OCI-LY7 (cell line): ENCODE measurements at regions not wholly inside any gene's neighbourhood (a gene's known extent, or its start where the extent isn't known, plus 50 kb on each side); places are given as distances from the start of the nearest gene placed in this dataset.

Source experiments
- BruUV-seq: library from RNA; stranded (reverse); fragments of 400-500 nt; replicated peaks from 2 replicates; lab custom pipeline; 2021; lab: Mats Ljungman, UMichigan
- CTCF ChIA-PET: fragments of 300-600 bp; sonication (Branson Sonifier 250); formaldehyde crosslinking; loops from one replicate; lab custom pipeline; 2022; ENCODE audit warnings: antibody characterized with exemption; ENCODE audit not compliant: unreplicated experiment; lab: Charles Lee
- POLR2A ChIA-PET: fragments of 300-600 bp; sonication (Branson Sonifier 250); formaldehyde crosslinking; loops from one replicate; lab custom pipeline; 2022; ENCODE audit warnings: antibody characterized with exemption; lab: Charles Lee
- DNase-seq: peaks from one replicate; pipeline ENCODE4 v3.0.0-alpha.2; 2015; ENCODE audit warnings: low spot score
- H2AFZ ChIP-seq: fragments of 200-600 bp; sonication (generic), shearing (Covaris generic); 2 replicates; pipeline ENCODE4 v1.6.1; 2014; ENCODE audit warnings: mild to moderate bottlenecking, antibody characterized with exemption, low read length, moderate library complexity
- H3K27ac ChIP-seq: fragments of 200-600 bp; sonication (generic); 2 replicates; pipeline ENCODE4 v1.5.1; 2014; ENCODE audit warnings: mixed run types, low read depth, mild to moderate bottlenecking, moderate library complexity, low read length, inconsistent platforms; ENCODE audit not compliant: poor library complexity, severe bottlenecking
- H3K36me3 ChIP-seq: fragments of 200-600 bp; sonication (generic); 2 replicates; pipeline ENCODE4 v1.6.1; 2014; ENCODE audit warnings: mild to moderate bottlenecking, antibody characterized with exemption, low read length, moderate library complexity, mixed read lengths; ENCODE audit not compliant: insufficient read depth
- H3K4me1 ChIP-seq: fragments of 200-600 bp; sonication (generic); 2 replicates; pipeline ENCODE4 v1.5.1; 2014; ENCODE audit warnings: mild to moderate bottlenecking, low read length; ENCODE audit not compliant: insufficient read depth, poor library complexity, severe bottlenecking
- H3K4me2 ChIP-seq: fragments of 200-600 bp; sonication (generic); 2 replicates; pipeline ENCODE4 v1.6.1; 2014; ENCODE audit warnings: mild to moderate bottlenecking, low read length
- H3K4me3 ChIP-seq: fragments of 200-600 bp; sonication (generic); 2 replicates; pipeline ENCODE4 v1.5.1; 2014; ENCODE audit warnings: mild to moderate bottlenecking, low read depth, low read length; ENCODE audit not compliant: poor library complexity, severe bottlenecking
- H3K79me2 ChIP-seq: fragments of 200-600 bp; sonication (generic); 2 replicates; pipeline ENCODE4 v1.6.1; 2016; ENCODE audit warnings: low read depth, mild to moderate bottlenecking, low read length, moderate library complexity, mixed read lengths; ENCODE audit not compliant: insufficient read depth
- H3K9me2 ChIP-seq: fragments of 200-600 bp; sonication (generic); 2 replicates; pipeline ENCODE4 v1.6.1; 2016; ENCODE audit warnings: mild to moderate bottlenecking, low read length, mixed read lengths; ENCODE audit not compliant: insufficient read depth
- H3K9me3 ChIP-seq: fragments of 200-600 bp; sonication (generic); 2 replicates; pipeline ENCODE4 v1.6.1; 2014; ENCODE audit warnings: mild to moderate bottlenecking, mixed run types, low read length, mixed read lengths
- H4K20me1 ChIP-seq: fragments of 200-600 bp; sonication (generic); 2 replicates; pipeline ENCODE4 v1.6.1; 2014; ENCODE audit warnings: mild to moderate bottlenecking, antibody characterized with exemption, low read length, moderate library complexity, mixed read lengths; ENCODE audit not compliant: insufficient read depth
- CTCF ChIP-seq: fragments of 200-600 bp; sonication (generic); conservative IDR thresholded peaks from 2 replicates; pipeline ENCODE4 v1.5.1; 2014; ENCODE audit warnings: mild to moderate bottlenecking, antibody characterized with exemption, low read length, moderate library complexity, mixed read lengths
- EZH2phosphoT487 ChIP-seq: fragments of 200-600 bp; sonication (generic); IDR thresholded peaks from 2 replicates; pipeline ENCODE4 v1.6.1; 2018; ENCODE audit warnings: low read depth, borderline replicate concordance, mild to moderate bottlenecking, mixed run types, antibody characterized with exemption, low read length, moderate library complexity, mixed read lengths
- intact Hi-C: fragments of 100-400 bp; cut with micrococcal nuclease; formaldehyde crosslinking; loops from one replicate; pipeline ENCODE4 v1.10.0; 2022; ENCODE audit not compliant: unreplicated experiment

- intact Hi-C loops = no loop called here
- no peak overlapping the region for H3K4me3 ChIP-seq
- ChIA-PET CTCF (no interaction called here), POLR2A (no interaction called here)
- H3K36me3 ChIP-seq = no peaks in the 10 kb centered on the region
- no peak overlapping the region for H3K27ac ChIP-seq
- H3K9me2 ChIP-seq = no peaks in the 10 kb centered on the region
- no peak overlapping the region for H2AFZ ChIP-seq
- DNase-seq = no peak
- TF ChIP-seq EZH2phosphoT487 (no peak), CTCF (no peak)
- H3K4me1 ChIP-seq = no peaks in the 10 kb centered on the region
- no peaks in the 10 kb centered on the region for H3K79me2 ChIP-seq
- H3K4me2 ChIP-seq = no peak overlapping the region
- H4K20me1 ChIP-seq = no peaks in the 10 kb centered on the region
- no TSS peak for BruUV-seq
- no peaks in the 10 kb centered on the region for H3K9me3 ChIP-seq
These were observed 166.0 kb downstream of the RFPL4B start for GRCh38 chr6:112513175-112513574.

DNA sequence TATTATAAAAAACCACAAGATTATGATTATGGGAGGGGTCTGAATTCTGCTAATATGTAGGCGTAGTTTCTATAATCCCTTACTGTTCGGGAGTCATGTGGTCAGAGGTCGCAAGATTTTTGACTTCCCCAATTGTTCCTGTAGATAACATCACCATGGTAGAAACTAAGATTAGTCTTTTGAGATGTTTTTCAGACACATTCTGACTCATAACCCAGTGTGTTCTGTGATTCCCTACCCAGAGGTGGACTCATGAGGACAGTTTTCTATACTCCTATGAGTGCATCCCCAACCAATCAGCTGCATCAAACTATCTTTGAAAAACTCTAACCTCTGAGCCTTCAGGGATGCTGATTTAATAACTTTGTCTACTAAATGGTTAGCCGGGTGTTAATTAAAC is 175.5 kb downstream of the RFPL4B start:
- Histone ChIP-seq H4K20me1 (no peaks in the 10 kb centered on the region), H3K4me1 (no peaks in the 10 kb centered on the region), H3K9me3 (no peaks in the 10 kb centered on the region), H3K27ac (no peak overlapping the region), H3K4me3 (no peak overlapping the region), H3K9me2 (no peaks in the 10 kb centered on the region), H2AFZ (no peak overlapping the region), H3K79me2 (no peaks in the 10 kb centered on the region), H3K36me3 (no peaks in the 10 kb centered on the region), H3K4me2 (no peak overlapping the region)
- TF ChIP-seq EZH2phosphoT487 = no peak
- no peak for TF ChIP-seq CTCF
- CTCF ChIA-PET = no interaction called here
- BruUV-seq = no TSS peak
- POLR2A ChIA-PET = no interaction called here
- intact Hi-C loops = no loop called here
- no peak for DNase-seq

- intact Hi-C loops = no loop called here
- POLR2A ChIA-PET = no interaction called here
- TF ChIP-seq CTCF (no peak), EZH2phosphoT487 (no peak)
- Histone ChIP-seq H3K79me2 (no peaks in the 10 kb centered on the region), H3K27ac (no peak overlapping the region), H3K4me1 (no peaks in the 10 kb centered on the region), H3K9me3 (no peaks in the 10 kb centered on the region), H3K9me2 (no peaks in the 10 kb centered on the region), H4K20me1 (no peaks in the 10 kb centered on the region), H2AFZ (no peak overlapping the region), H3K4me3 (no peak overlapping the region), H3K4me2 (no peak overlapping the region), H3K36me3 (no peaks in the 10 kb centered on the region)
- CTCF ChIA-PET = no interaction called here
- DNase-seq = no peak
- BruUV-seq = no TSS peak
These were observed 176.9 kb downstream of the RFPL4B start for GRCh38 chr6:112524071-112524470.
